OCI-LY7 (cell line): ENCODE measurements at regions not wholly inside any gene's neighbourhood (a gene's known extent, or its start where the extent isn't known, plus 50 kb on each side); places are given as distances from the start of the nearest gene placed in this dataset.
A peak's percentile ranks its signal among the peaks of the same experiment; 100 is the strongest.

Source experiments
- BruUV-seq: library from RNA; stranded (reverse); fragments of 400-500 nt; replicated peaks from 2 replicates; lab custom pipeline; 2021; lab: Mats Ljungman, UMichigan
- CTCF ChIA-PET: fragments of 300-600 bp; sonication (Branson Sonifier 250); formaldehyde crosslinking; loops from one replicate; lab custom pipeline; 2022; ENCODE audit warnings: antibody characterized with exemption; ENCODE audit not compliant: unreplicated experiment; lab: Charles Lee
- POLR2A ChIA-PET: fragments of 300-600 bp; sonication (Branson Sonifier 250); formaldehyde crosslinking; loops from one replicate; lab custom pipeline; 2022; ENCODE audit warnings: antibody characterized with exemption; lab: Charles Lee
- DNase-seq: peaks from one replicate; pipeline ENCODE4 v3.0.0-alpha.2; 2015; ENCODE audit warnings: low spot score
- H2AFZ ChIP-seq: fragments of 200-600 bp; sonication (generic), shearing (Covaris generic); 2 replicates; pipeline ENCODE4 v1.6.1; 2014; ENCODE audit warnings: mild to moderate bottlenecking, antibody characterized with exemption, low read length, moderate library complexity
- H3K27ac ChIP-seq: fragments of 200-600 bp; sonication (generic); 2 replicates; pipeline ENCODE4 v1.5.1; 2014; ENCODE audit warnings: mixed run types, low read depth, mild to moderate bottlenecking, moderate library complexity, low read length, inconsistent platforms; ENCODE audit not compliant: poor library complexity, severe bottlenecking
- H3K36me3 ChIP-seq: fragments of 200-600 bp; sonication (generic); 2 replicates; pipeline ENCODE4 v1.6.1; 2014; ENCODE audit warnings: mild to moderate bottlenecking, antibody characterized with exemption, low read length, moderate library complexity, mixed read lengths; ENCODE audit not compliant: insufficient read depth
- H3K4me1 ChIP-seq: fragments of 200-600 bp; sonication (generic); 2 replicates; pipeline ENCODE4 v1.5.1; 2014; ENCODE audit warnings: mild to moderate bottlenecking, low read length; ENCODE audit not compliant: insufficient read depth, poor library complexity, severe bottlenecking
- H3K4me2 ChIP-seq: fragments of 200-600 bp; sonication (generic); 2 replicates; pipeline ENCODE4 v1.6.1; 2014; ENCODE audit warnings: mild to moderate bottlenecking, low read length
- H3K4me3 ChIP-seq: fragments of 200-600 bp; sonication (generic); 2 replicates; pipeline ENCODE4 v1.5.1; 2014; ENCODE audit warnings: mild to moderate bottlenecking, low read depth, low read length; ENCODE audit not compliant: poor library complexity, severe bottlenecking
- H3K79me2 ChIP-seq: fragments of 200-600 bp; sonication (generic); 2 replicates; pipeline ENCODE4 v1.6.1; 2016; ENCODE audit warnings: low read depth, mild to moderate bottlenecking, low read length, moderate library complexity, mixed read lengths; ENCODE audit not compliant: insufficient read depth
- H3K9me2 ChIP-seq: fragments of 200-600 bp; sonication (generic); 2 replicates; pipeline ENCODE4 v1.6.1; 2016; ENCODE audit warnings: mild to moderate bottlenecking, low read length, mixed read lengths; ENCODE audit not compliant: insufficient read depth
- H3K9me3 ChIP-seq: fragments of 200-600 bp; sonication (generic); 2 replicates; pipeline ENCODE4 v1.6.1; 2014; ENCODE audit warnings: mild to moderate bottlenecking, mixed run types, low read length, mixed read lengths
- H4K20me1 ChIP-seq: fragments of 200-600 bp; sonication (generic); 2 replicates; pipeline ENCODE4 v1.6.1; 2014; ENCODE audit warnings: mild to moderate bottlenecking, antibody characterized with exemption, low read length, moderate library complexity, mixed read lengths; ENCODE audit not compliant: insufficient read depth
- CTCF ChIP-seq: fragments of 200-600 bp; sonication (generic); conservative IDR thresholded peaks from 2 replicates; pipeline ENCODE4 v1.5.1; 2014; ENCODE audit warnings: mild to moderate bottlenecking, antibody characterized with exemption, low read length, moderate library complexity, mixed read lengths
- EZH2phosphoT487 ChIP-seq: fragments of 200-600 bp; sonication (generic); IDR thresholded peaks from 2 replicates; pipeline ENCODE4 v1.6.1; 2018; ENCODE audit warnings: low read depth, borderline replicate concordance, mild to moderate bottlenecking, mixed run types, antibody characterized with exemption, low read length, moderate library complexity, mixed read lengths
- intact Hi-C: fragments of 100-400 bp; cut with micrococcal nuclease; formaldehyde crosslinking; loops from one replicate; pipeline ENCODE4 v1.10.0; 2022; ENCODE audit not compliant: unreplicated experiment

DNA sequence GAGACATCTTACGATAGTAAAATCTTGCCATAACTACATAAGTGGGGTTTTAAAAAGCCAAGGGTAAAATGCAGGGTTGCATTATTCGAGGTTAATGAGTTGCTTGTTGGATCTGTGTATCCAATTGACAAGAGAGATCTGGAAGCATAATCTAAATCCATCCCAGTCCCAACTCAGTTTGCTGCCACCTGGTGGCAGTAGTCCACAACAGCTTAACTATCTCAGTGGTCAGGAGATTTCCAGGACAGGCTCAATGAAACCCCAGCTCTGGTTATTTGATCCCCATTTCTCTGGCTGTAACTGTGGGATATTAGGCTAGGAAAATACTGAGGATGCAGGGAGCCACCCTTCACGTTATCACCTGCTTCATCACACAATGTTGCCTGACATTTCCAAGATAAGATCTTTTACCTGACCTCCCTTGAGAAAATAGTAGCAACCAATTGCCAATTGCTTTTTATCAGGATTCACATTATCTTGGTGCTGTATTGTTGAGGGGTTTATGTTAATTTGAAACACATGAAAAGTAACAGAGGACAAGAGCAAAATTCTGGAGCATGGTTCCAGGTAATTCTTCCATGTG is 88.2 kb upstream of the TNIP3 start:
- peak; percentile 59 for DNase-seq
- no peaks in the 10 kb centered on the region for H4K20me1 ChIP-seq
- TF ChIP-seq CTCF (peak; percentile 95), EZH2phosphoT487 (no peak)
- H3K79me2 ChIP-seq: no peaks in the 10 kb centered on the region
- no peaks in the 10 kb centered on the region for H3K36me3 ChIP-seq
- intact Hi-C loops: loop anchor here (1.0 to 2.0 kb wide), 2 partner anchors 60 to 1096 kb away; no protein-coding TSS in a partner anchor
- H3K4me1 ChIP-seq: no peaks in the 10 kb centered on the region
- CTCF ChIA-PET: no interaction called here
- POLR2A ChIA-PET: no interaction called here
- H3K9me2 ChIP-seq: no peaks in the 10 kb centered on the region
- H3K4me3 ChIP-seq: no peak overlapping the region
- BruUV-seq: no TSS peak
- no peak overlapping the region for H2AFZ ChIP-seq
- no peak overlapping the region for H3K4me2 ChIP-seq
- H3K27ac ChIP-seq: no peak overlapping the region
- H3K9me3 ChIP-seq: no peaks in the 10 kb centered on the region

GRCh38 chr4:121248747-121249146 is 84.6 kb upstream of the TNIP3 start:
- no peaks in the 10 kb centered on the region for H3K79me2 ChIP-seq
- no peaks in the 10 kb centered on the region for H3K4me1 ChIP-seq
- TF ChIP-seq EZH2phosphoT487: no peak
- no peak for TF ChIP-seq CTCF
- no TSS peak for BruUV-seq
- no peaks in the 10 kb centered on the region for H3K9me2 ChIP-seq
- no peak overlapping the region for H2AFZ ChIP-seq
- POLR2A ChIA-PET: interaction anchor here (0.6 kb wide), 1 partner anchor 66 kb away, joined by 4 read pairs; no protein-coding TSS in a partner anchor
- no peak overlapping the region for H3K27ac ChIP-seq
- H3K36me3 ChIP-seq: no peaks in the 10 kb centered on the region
- CTCF ChIA-PET: no interaction called here
- DNase-seq: no peak
- H3K4me2 ChIP-seq: no peak overlapping the region
- no peak overlapping the region for H3K4me3 ChIP-seq
- no peaks in the 10 kb centered on the region for H3K9me3 ChIP-seq
- intact Hi-C loops: no loop called here
- no peaks in the 10 kb centered on the region for H4K20me1 ChIP-seq

DNA sequence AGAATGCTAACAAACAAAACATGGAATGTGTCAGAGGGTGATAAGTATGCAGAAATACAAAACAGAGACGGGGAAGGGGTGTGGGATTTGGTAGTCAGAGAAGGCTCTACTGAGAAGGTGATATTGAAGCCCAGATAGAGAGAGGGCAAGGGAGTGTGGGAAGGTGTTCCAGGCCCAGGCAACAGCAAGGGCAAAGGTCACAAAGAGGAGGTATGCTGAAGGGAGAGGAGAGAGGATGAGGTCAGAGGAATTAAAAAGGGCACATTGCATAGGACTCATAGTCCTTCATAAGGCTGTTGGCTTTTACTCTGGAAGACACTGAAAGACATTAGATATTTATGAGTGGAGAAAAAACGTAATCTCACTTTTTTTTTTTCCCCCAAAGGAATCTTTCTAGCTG is 82.6 kb upstream of the TNIP3 start:
- ChIA-PET CTCF (no interaction called here), POLR2A (no interaction called here)
- intact Hi-C loops: no loop called here

More for the DNA sequence above, 82.6 kb upstream of the TNIP3 start:
- no peaks in the 10 kb centered on the region for H3K4me1 ChIP-seq
- no TSS peak for BruUV-seq
- TF ChIP-seq CTCF: no peak
- TF ChIP-seq EZH2phosphoT487: no peak
- no peaks in the 10 kb centered on the region for H3K36me3 ChIP-seq
- H3K4me2 ChIP-seq: no peak overlapping the region
- H3K27ac ChIP-seq: no peak overlapping the region
- DNase-seq: no peak
- H3K79me2 ChIP-seq: no peaks in the 10 kb centered on the region
- H2AFZ ChIP-seq: no peak overlapping the region
- H3K9me3 ChIP-seq: no peaks in the 10 kb centered on the region
- H3K9me2 ChIP-seq: no peaks in the 10 kb centered on the region
- no peaks in the 10 kb centered on the region for H4K20me1 ChIP-seq
- no peak overlapping the region for H3K4me3 ChIP-seq
